Panc1 (cell line): ENCODE measurements at regions not wholly inside any gene's neighbourhood (a gene's known extent, or its start where the extent isn't known, plus 50 kb on each side); places are given as distances from the start of the nearest gene placed in this dataset.

ENCODE experiments used
- CTCF ChIP-seq: fragments of 450-650 bp; IDR thresholded peaks from 2 replicates; pipeline ENCODE4 v1.5.1; 2017; ENCODE audit warnings: mild to moderate bottlenecking
- POLR2AphosphoS5 ChIP-seq: IDR thresholded peaks from 2 replicates; pipeline ENCODE4 v1.6.1; 2012; ENCODE audit warnings: mild to moderate bottlenecking, low read depth, low read length, moderate library complexity
- REST ChIP-seq, 2 experiments: IDR thresholded peaks; 2 replicates each; pipeline ENCODE4 v1.6.1; 2011 to 2012; ENCODE audit warnings: low read depth in 2 of 2, control low read depth in 1 of 2, low read length in 1 of 2, mild to moderate bottlenecking in 1 of 2, moderate library complexity in 1 of 2; ENCODE audit not compliant: insufficient read depth in 1 of 2
- TCF7L2 ChIP-seq: IDR thresholded peaks from 2 replicates; pipeline ENCODE4 v1.6.1; 2011; ENCODE audit warnings: mild to moderate bottlenecking, low read depth, low read length, inconsistent platforms

GRCh38 chr2:100675373-100675772 lies 112.6 kb downstream of the PDCL3 start:
- TF ChIP-seq TCF7L2: no peak
- no peak for TF ChIP-seq CTCF
- no peak for TF ChIP-seq REST (IDR thresholded peaks at IDR 0.05; ENCODE audit: insufficient read depth in 1 of 2, low read depth in 2 of 2, low read length in 1 of 2)
- no peak for TF ChIP-seq POLR2AphosphoS5
